BLaER1 treated with 17β-estradiol and CSF1 and Interleukin-3, amounts not matched to agents 10 nM and 100 nM (cell line): ENCODE measurements at regions not wholly inside any gene's neighbourhood (a gene's known extent, or its start where the extent isn't known, plus 50 kb on each side); places are given as distances from the start of the nearest gene placed in this dataset.

ENCODE experiments used
- H3K27ac ChIP-seq, 11 experiments: shearing (Covaris generic); formaldehyde crosslinking; 2 replicates each; pipeline ENCODE4 v1.8.1; 2022
- H3K27me3 ChIP-seq, 11 experiments: shearing (Covaris generic); formaldehyde crosslinking; 2 replicates each; pipeline ENCODE4 v1.8.1; 2022
- H3K36me3 ChIP-seq, 11 experiments: shearing (Covaris generic); formaldehyde crosslinking; 2 replicates each; pipeline ENCODE4 v1.8.1; 2022
- H3K4me1 ChIP-seq, 10 experiments: shearing (Covaris generic); formaldehyde crosslinking; 2 replicates each; pipeline ENCODE4 v1.8.1; 2022
- H3K4me2 ChIP-seq, 11 experiments: shearing (Covaris generic); formaldehyde crosslinking; 2 replicates each; pipeline ENCODE4 v1.8.1; 2022
- H3K4me3 ChIP-seq, 10 experiments: shearing (Covaris generic); formaldehyde crosslinking; 2 replicates each; pipeline ENCODE4 v1.8.1; 2022
- H3K9ac ChIP-seq, 11 experiments: shearing (Covaris generic); formaldehyde crosslinking; 2 replicates each; pipeline ENCODE4 v1.8.1; 2022
- H3K9me3 ChIP-seq, 11 experiments: shearing (Covaris generic); formaldehyde crosslinking; replicated peaks in 1 of 11; 2 replicates each; pipeline ENCODE4 v1.8.1; 2022
- H4K20me1 ChIP-seq, 11 experiments: shearing (Covaris generic); formaldehyde crosslinking; 2 replicates each; pipeline ENCODE4 v1.8.1; 2022
- Cebpa-rat ChIP-seq, 11 experiments: shearing (Covaris generic); IDR thresholded peaks; 2 replicates each; pipeline ENCODE4 v1.8.1; 2022

- H3K9ac ChIP-seq: no peak overlapping the region
- no peak overlapping the region for H3K4me2 ChIP-seq
- H3K4me1 ChIP-seq: no peaks in the 10 kb centered on the region
- no peak overlapping the region for H3K27ac ChIP-seq
- H4K20me1 ChIP-seq: no peaks in the 10 kb centered on the region
- no peak for TF ChIP-seq Cebpa-rat (IDR thresholded peaks at IDR 0.05)
- H3K36me3 ChIP-seq: no peaks in the 10 kb centered on the region
- no peaks in the 10 kb centered on the region for H3K27me3 ChIP-seq
- H3K4me3 ChIP-seq: no peak overlapping the region
- H3K9me3 ChIP-seq: no peaks in the 10 kb centered on the region
Measured at GRCh38 chr5:3542769-3543168, 52.9 kb upstream of the IRX1 start.

GRCh38 chr5:3542158-3542557 lies 53.5 kb upstream of the IRX1 start:
- Histone ChIP-seq H3K4me3 (no peak overlapping the region), H3K9ac (no peak overlapping the region), H3K9me3 (peaks cover 0 to 3% (median 0%) of the 10 kb centered on the region in 11 experiments; a peak in 2 of 22 replicates), H3K4me2 (no peak overlapping the region), H3K27ac (no peak overlapping the region), H3K36me3 (no peaks in the 10 kb centered on the region), H3K27me3 (no peaks in the 10 kb centered on the region), H3K4me1 (no peaks in the 10 kb centered on the region), H4K20me1 (no peaks in the 10 kb centered on the region)
- no peak for TF ChIP-seq Cebpa-rat (IDR thresholded peaks at IDR 0.05)

GRCh38 chr5:3538886-3539285 lies 56.7 kb upstream of the IRX1 start:
- Histone ChIP-seq H3K36me3 (no peaks in the 10 kb centered on the region), H3K4me3 (no peak overlapping the region), H3K9ac (no peak overlapping the region), H3K4me1 (no peaks in the 10 kb centered on the region), H3K27me3 (no peaks in the 10 kb centered on the region), H3K4me2 (no peak overlapping the region), H4K20me1 (no peaks in the 10 kb centered on the region), H3K9me3 (peaks cover 6 to 20% (median 12%) of the 10 kb centered on the region in 11 experiments; a peak in 15 of 22 replicates), H3K27ac (no peak overlapping the region)
- no peak for TF ChIP-seq Cebpa-rat (IDR thresholded peaks at IDR 0.05)

- Histone ChIP-seq H4K20me1 (no peaks in the 10 kb centered on the region), H3K9ac (no peak overlapping the region), H3K27ac (no peak overlapping the region), H3K4me3 (no peak overlapping the region), H3K9me3 (peaks cover 6 to 20% (median 12%) of the 10 kb centered on the region in 11 experiments; a peak in 15 of 22 replicates), H3K36me3 (no peaks in the 10 kb centered on the region), H3K4me1 (no peaks in the 10 kb centered on the region), H3K4me2 (no peak overlapping the region), H3K27me3 (no peaks in the 10 kb centered on the region)
- no peak for TF ChIP-seq Cebpa-rat (IDR thresholded peaks at IDR 0.05)
Measured at GRCh38 chr5:3537942-3538341, 57.7 kb upstream of the IRX1 start.

GRCh38 chr5:3535414-3536211 lies 60.0 kb upstream of the IRX1 start:
- Histone ChIP-seq H3K27me3 (no peaks in the 10 kb centered on the region), H3K4me3 (no peak overlapping the region)
- TF ChIP-seq Cebpa-rat (IDR thresholded peaks at IDR 0.05): no peak

GRCh38 chr5:3534997-3535396 lies 60.6 kb upstream of the IRX1 start:
- Histone ChIP-seq H3K9ac (no peak overlapping the region), H3K9me3 (peaks cover 6 to 20% (median 12%) of the 10 kb centered on the region in 11 experiments; a peak in 15 of 22 replicates), H3K36me3 (no peaks in the 10 kb centered on the region), H4K20me1 (no peaks in the 10 kb centered on the region), H3K4me1 (no peaks in the 10 kb centered on the region), H3K4me2 (no peak overlapping the region), H3K27me3 (no peaks in the 10 kb centered on the region), H3K27ac (no peak overlapping the region), H3K4me3 (no peak overlapping the region)
- TF ChIP-seq Cebpa-rat (IDR thresholded peaks at IDR 0.05): no peak

More at GRCh38 chr5:3535414-3536211, 60.0 kb upstream of the IRX1 start:
- Histone ChIP-seq H4K20me1 (no peaks in the 10 kb centered on the region), H3K9ac (no peak overlapping the region), H3K9me3 (peaks cover 6 to 20% (median 12%) of the 10 kb centered on the region in 11 experiments; a peak in 15 of 22 replicates), H3K4me2 (no peak overlapping the region), H3K4me1 (no peaks in the 10 kb centered on the region), H3K27ac (no peak overlapping the region), H3K36me3 (no peaks in the 10 kb centered on the region)

GRCh38 chr5:3531320-3531986 lies 64.2 kb upstream of the IRX1 start:
- H3K9me3 ChIP-seq: peaks cover 6 to 14% (median 12%) of the 10 kb centered on the region in 11 experiments; a peak in 15 of 22 replicates
- TF ChIP-seq Cebpa-rat (IDR thresholded peaks at IDR 0.05): no peak
- no peak overlapping the region for H3K4me3 ChIP-seq
- H3K27me3 ChIP-seq: no peaks in the 10 kb centered on the region
- H3K4me2 ChIP-seq: no peak overlapping the region
- H3K36me3 ChIP-seq: no peaks in the 10 kb centered on the region
- no peaks in the 10 kb centered on the region for H4K20me1 ChIP-seq
- no peak overlapping the region for H3K9ac ChIP-seq
- peaks cover 0 to 4% (median 0%) of the 10 kb centered on the region in 10 experiments; a peak in 2 of 20 replicates for H3K4me1 ChIP-seq
- no peak overlapping the region for H3K27ac ChIP-seq

GRCh38 chr5:3530251-3530650 lies 65.4 kb upstream of the IRX1 start:
- no peak overlapping the region for H3K27ac ChIP-seq
- no peaks in the 10 kb centered on the region for H3K36me3 ChIP-seq
- TF ChIP-seq Cebpa-rat (IDR thresholded peaks at IDR 0.05): no peak
- no peak overlapping the region for H3K4me3 ChIP-seq
- H4K20me1 ChIP-seq: no peaks in the 10 kb centered on the region
- H3K9ac ChIP-seq: no peak overlapping the region
- no peak overlapping the region for H3K4me2 ChIP-seq
- peaks cover 0 to 11% (median 4%) of the 10 kb centered on the region in 11 experiments; a peak in 10 of 22 replicates for H3K9me3 ChIP-seq
- peaks cover 0 to 4% (median 0%) of the 10 kb centered on the region in 10 experiments; a peak in 2 of 20 replicates for H3K4me1 ChIP-seq
- no peaks in the 10 kb centered on the region for H3K27me3 ChIP-seq

- H3K4me1 ChIP-seq: peaks cover 0 to 4% (median 0%) of the 10 kb centered on the region in 10 experiments; a peak in 2 of 20 replicates
- H3K36me3 ChIP-seq: no peaks in the 10 kb centered on the region
- no peak overlapping the region for H3K4me3 ChIP-seq
- H3K4me2 ChIP-seq: no peak overlapping the region
- no peaks in the 10 kb centered on the region for H3K27me3 ChIP-seq
- H3K9ac ChIP-seq: no peak overlapping the region
- H3K27ac ChIP-seq: no peak overlapping the region
- no peak for TF ChIP-seq Cebpa-rat (IDR thresholded peaks at IDR 0.05)
- peaks cover 0 to 20% (median 8%) of the 10 kb centered on the region in 11 experiments; a peak in 11 of 22 replicates for H3K9me3 ChIP-seq
- no peaks in the 10 kb centered on the region for H4K20me1 ChIP-seq
Measured at GRCh38 chr5:3526551-3527185, 69.0 kb upstream of the IRX1 start.
